GM23248 (cell line): ENCODE measurements at regions not wholly inside any gene's neighbourhood (a gene's known extent, or its start where the extent isn't known, plus 50 kb on each side); places are given as distances from the start of the nearest gene placed in this dataset.

Experiments used
- EZH2 ChIP-seq: fragments of 200-600 bp; sonication (generic); IDR thresholded peaks from 2 replicates; pipeline ENCODE4 v1.6.1; 2018; ENCODE audit warnings: antibody characterized with exemption, mild to moderate bottlenecking; ENCODE audit not compliant: insufficient read depth, poor library complexity, severe bottlenecking
- EZH2phosphoT487 ChIP-seq: fragments of 200-600 bp; sonication (generic); IDR thresholded peaks from 2 replicates; pipeline ENCODE4 v1.6.1; 2018; ENCODE audit warnings: antibody characterized with exemption, moderate library complexity, mild to moderate bottlenecking, low read depth; ENCODE audit not compliant: insufficient read depth

DNA sequence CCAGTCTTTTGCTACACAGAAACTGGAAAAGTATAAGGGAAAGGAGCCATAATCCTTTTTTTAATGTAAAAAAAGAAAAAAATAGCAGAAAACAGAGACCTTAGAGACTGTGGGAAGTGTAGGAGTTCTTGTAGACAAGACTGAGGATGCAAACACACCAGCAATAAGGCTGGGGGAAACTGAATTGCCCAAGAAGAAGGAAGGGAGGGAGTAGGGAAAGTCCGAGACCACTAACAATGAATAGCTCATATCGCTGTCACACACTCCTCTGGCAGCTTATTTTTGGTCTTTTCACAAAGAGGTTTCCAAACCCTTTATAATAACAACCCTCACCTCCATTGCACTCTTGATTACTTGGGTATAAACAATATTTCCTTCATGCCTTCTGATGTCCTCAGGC is 952.0 kb downstream of the SLITRK5 start:
- TF ChIP-seq EZH2phosphoT487, result no peak
- TF ChIP-seq EZH2, result no peak
